ENCODE measurements at regions not wholly inside any gene's neighbourhood (a gene's known extent, or its start where the extent isn't known, plus 50 kb on each side); places are given as distances from the start of the nearest gene placed in this dataset.
"Not testable (repeated sequence)": the region's sequence is repeated elsewhere in the genome, so short reads cannot be mapped to it uniquely, and the experiment has no call there.

DNA sequence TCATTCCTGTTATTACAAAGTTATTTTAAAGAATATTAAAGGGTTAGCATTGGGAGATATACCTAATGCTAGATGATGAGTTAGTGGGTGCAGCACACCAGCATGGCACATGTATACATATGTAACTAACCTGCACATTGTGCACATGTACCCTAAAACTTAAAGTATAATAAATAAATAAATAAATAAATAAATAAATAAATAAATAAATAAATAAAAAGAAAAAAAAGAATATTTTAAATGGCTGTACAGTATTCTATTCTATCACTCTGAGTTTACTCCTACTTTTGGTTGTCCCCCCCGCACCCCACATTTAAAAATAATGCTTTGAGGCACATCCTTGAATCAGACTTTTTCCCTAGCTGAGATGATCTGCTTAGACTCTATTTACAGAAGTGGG lies 218.6 kb downstream of the MSX2 start:
- DNase-seq; POLR2A ChIA-PET; H3K9me3 Mint-ChIP-seq; CTCF ChIA-PET; intact Hi-C loops (cut with micrococcal nuclease); H3K4me3 Mint-ChIP-seq; H3K27ac Mint-ChIP-seq; H3K4me1 Mint-ChIP-seq (ENCODE audit: low read depth); H3K36me3 Mint-ChIP-seq: not testable (repeated sequence)
- H3K27me3 Mint-ChIP-seq: peaks cover 13% of the 10 kb centered on the region

DNA sequence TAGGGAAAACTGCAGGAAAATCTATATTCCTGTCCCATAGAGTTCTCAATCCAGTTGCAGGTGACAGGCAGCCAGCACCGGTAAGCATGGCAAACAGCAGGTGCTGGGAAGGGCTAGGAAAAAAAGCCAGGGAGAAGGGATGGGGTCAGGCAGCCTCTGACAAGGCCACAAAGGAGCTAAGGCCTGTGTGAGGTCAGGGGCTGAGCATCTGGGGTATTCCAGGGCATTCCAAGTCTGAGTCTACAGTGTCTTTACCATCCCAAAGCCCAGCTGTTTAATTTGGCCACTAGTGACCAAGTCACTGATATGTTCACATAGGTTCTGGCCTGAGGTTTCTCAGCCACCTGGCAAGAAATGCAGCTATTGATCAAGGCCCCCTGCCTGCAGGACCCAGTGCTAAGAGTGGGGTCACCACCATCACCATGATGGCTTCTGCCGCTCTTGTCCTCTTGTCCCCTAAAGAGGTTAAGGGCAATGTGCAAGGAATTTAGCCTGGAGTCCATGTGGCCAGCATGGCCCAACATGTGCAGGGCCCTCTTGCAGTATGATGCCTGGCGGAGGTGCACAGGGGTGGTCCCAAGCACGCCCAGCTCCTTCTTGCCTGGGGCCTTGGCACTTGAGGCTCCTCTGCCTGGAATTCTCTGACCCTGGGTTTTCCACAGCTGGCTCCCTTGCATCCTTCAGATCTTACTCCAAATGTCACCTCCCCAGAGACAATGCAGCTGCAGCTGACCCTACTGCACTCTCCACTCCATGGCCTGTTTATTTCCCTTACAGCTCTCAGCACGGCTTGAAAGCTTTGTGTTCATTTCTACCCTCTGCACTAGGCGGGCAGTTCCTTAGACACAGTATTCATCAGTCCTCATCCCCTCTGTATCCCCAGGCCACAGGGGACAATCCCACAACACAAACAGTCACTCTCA lies 213.1 kb downstream of the MSX2 start:
- H3K36me3 Mint-ChIP-seq: no peaks in the 10 kb centered on the region
- H3K4me3 Mint-ChIP-seq: no peak overlapping the region
- H3K27me3 Mint-ChIP-seq: peaks cover 22% of the 10 kb centered on the region
- no peaks in the 10 kb centered on the region for H3K4me1 Mint-ChIP-seq (ENCODE audit: low read depth)
- peaks cover 2% of the 10 kb centered on the region for H3K9me3 Mint-ChIP-seq
- DNase-seq: no peak
- H3K27ac Mint-ChIP-seq: no peak overlapping the region
- ChIA-PET CTCF (interaction anchor here (1.3 to 3.9 kb wide), 5 partner anchors 8 to 518 kb away, joined by 3 to 21 read pairs (median 6); no protein-coding TSS in a partner anchor), POLR2A (no interaction called here)
- intact Hi-C loops (cut with micrococcal nuclease): loop anchor here (2.0 kb wide), 2 partner anchors 27 to 519 kb away; no protein-coding TSS in a partner anchor

DNA sequence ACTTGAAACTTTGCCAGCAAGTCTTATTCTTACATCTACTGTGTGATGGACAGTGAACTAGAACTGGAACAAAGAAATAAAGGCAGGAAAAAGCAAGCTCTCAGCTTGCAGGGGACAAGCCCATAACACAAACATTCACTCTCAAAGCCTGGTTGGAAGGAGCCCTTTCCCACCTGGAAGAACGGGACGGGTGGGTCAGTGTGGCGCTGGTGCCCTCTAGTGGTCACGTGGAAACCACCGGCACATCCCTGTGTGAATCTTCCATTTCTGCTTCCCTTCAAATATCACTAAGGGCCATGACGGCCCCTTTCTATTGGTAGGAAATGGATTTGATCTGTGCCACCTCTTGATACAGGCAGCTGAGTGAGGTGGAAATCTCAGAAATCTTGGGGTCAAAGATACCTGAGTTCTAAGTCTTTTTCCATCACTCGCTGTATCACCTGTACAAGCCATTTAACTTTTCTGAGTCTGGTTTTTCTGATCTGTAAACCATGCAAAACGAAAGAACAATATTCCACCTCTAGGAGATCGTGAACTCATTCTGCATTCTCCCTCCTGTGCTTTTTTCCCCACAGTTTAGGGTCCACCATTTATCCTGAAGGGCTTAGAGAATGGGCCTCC lies 211.6 kb downstream of the MSX2 start:
- H3K36me3 Mint-ChIP-seq: no peaks in the 10 kb centered on the region
- peaks cover 25% of the 10 kb centered on the region for H3K27me3 Mint-ChIP-seq
- intact Hi-C loops (cut with micrococcal nuclease): loop anchor here (2.0 kb wide), 2 partner anchors 25 to 517 kb away; no protein-coding TSS in a partner anchor
- DNase-seq: peak; percentile 51
- ChIA-PET POLR2A (no interaction called here), CTCF (interaction anchor here (1.0 to 3.9 kb wide), 6 partner anchors 10 to 516 kb away, joined by 3 to 21 read pairs (median 6); no protein-coding TSS in a partner anchor)
- no peak overlapping the region for H3K4me3 Mint-ChIP-seq
- H3K9me3 Mint-ChIP-seq: peaks cover 2% of the 10 kb centered on the region
- H3K4me1 Mint-ChIP-seq (ENCODE audit: low read depth): no peaks in the 10 kb centered on the region
- H3K27ac Mint-ChIP-seq: no peak overlapping the region

DNA sequence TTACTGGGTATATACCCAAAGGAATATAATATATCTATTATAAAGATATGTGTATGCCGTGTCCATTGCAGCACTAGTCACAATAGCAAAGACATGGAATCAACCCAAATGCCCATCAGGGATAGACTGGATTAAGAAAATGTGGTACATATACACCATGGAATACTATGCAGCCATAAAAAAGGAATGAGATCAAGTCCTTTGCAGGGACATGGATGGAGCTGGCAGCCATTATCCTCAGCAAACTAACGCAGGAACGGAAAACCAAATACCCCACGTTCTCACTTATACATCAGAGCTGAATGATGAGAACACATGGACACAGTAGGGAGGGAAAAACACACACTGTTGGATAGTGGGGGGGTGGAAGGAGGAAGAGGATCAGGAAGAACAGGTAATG lies 206.7 kb downstream of the MSX2 start:
- H3K27ac Mint-ChIP-seq; CTCF ChIA-PET; H3K27me3 Mint-ChIP-seq; H3K36me3 Mint-ChIP-seq; H3K4me3 Mint-ChIP-seq; H3K9me3 Mint-ChIP-seq; intact Hi-C loops (cut with micrococcal nuclease); H3K4me1 Mint-ChIP-seq (ENCODE audit: low read depth); DNase-seq; POLR2A ChIA-PET: not testable (repeated sequence)

DNA sequence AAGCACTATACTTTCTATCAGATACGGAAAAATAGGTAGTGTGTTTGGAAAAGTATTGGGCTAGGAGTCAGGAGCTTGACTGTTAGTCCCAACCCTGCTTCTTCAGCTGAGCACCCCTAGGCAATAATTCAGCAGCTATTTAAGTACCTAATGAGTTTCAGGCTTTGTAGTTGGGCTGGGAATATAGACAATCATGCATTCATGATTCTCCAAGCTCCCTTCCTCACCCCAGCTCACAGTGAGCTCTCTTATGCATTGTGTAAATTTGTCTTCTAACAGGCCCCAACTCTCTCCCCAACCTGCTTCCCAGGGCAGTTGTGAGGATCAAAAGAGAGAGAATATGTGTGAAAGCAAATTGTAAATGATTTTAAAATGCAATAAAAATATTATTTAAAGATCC lies 201.2 kb downstream of the MSX2 start:
- no peak overlapping the region for H3K27ac Mint-ChIP-seq

DNA sequence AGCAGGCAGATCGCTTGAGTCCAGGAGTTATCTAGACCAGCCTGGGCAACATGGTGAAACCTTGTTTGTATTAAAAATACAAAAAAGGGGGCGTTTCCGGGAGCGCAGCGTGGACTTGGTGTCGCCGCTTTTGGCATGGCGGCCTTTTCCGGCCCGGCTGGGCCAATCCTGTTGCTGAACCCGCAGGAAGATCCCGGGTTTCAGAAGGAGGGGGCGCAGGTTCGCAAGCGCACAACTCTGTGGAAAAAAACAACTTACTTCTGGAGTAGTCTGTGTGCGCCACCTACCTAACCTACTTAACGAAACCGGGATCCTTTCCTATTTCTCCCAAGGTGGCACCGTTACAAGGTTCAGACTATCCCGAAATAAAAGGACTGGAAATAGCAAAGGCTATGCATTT lies 198.6 kb downstream of the MSX2 start:
- H3K36me3 Mint-ChIP-seq: no peaks in the 10 kb centered on the region
- no peaks in the 10 kb centered on the region for H3K27me3 Mint-ChIP-seq
- POLR2A ChIA-PET: no interaction called here
- H3K27ac Mint-ChIP-seq: no peak overlapping the region
- DNase-seq: no peak
- H3K4me1 Mint-ChIP-seq (ENCODE audit: low read depth): peaks cover 3% of the 10 kb centered on the region
- H3K9me3 Mint-ChIP-seq: no peaks in the 10 kb centered on the region
- intact Hi-C loops (cut with micrococcal nuclease): no loop called here
- H3K4me3 Mint-ChIP-seq: no peak overlapping the region
- CTCF ChIA-PET: no interaction called here

More for the DNA sequence above, 201.2 kb downstream of the MSX2 start:
- Mint-ChIP-seq H3K27me3 (no peaks in the 10 kb centered on the region), H3K9me3 (no peaks in the 10 kb centered on the region), H3K4me1 (ENCODE audit: low read depth) (peaks cover 3% of the 10 kb centered on the region), H3K36me3 (no peaks in the 10 kb centered on the region), H3K4me3 (no peak overlapping the region)
- ChIA-PET CTCF (no interaction called here), POLR2A (interaction anchor here (1.0 kb wide), 1 partner anchor 13 kb away, joined by 6 read pairs; no protein-coding TSS in a partner anchor)
- no peak for DNase-seq
- intact Hi-C loops (cut with micrococcal nuclease): no loop called here

DNA sequence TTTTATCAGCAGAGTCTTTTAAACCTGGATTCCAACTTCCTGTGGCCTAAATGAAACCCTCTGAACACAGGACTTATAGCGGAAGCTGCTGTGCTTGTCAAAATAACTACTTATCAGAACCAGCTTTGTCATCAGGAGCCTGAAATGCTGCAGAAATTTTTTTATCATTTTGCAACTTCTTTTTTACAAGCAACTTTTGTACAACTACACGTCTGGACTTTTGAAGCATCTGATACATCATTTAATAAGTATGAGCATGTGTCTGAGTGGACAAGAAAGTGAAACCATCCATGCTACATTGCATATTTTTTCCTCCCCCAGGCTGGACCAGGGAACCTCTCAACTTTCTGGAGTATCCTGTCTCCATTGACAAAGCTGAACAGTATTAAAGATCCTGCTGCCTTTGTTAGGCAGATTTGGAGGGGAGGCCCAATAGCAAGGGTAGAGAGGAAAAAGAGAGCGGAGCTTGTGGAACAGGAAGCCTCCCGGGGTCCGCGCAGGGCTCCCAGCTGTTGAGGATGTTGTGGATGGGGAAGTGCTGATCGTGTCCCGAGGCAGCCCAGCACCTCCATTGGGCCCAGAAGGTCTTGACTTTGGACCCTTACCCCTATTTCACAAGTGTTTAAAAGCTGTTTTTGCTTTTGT lies 196.6 kb downstream of the MSX2 start:
- Mint-ChIP-seq H3K36me3 (no peaks in the 10 kb centered on the region), H3K27me3 (no peaks in the 10 kb centered on the region), H3K4me1 (ENCODE audit: low read depth) (peaks cover 3% of the 10 kb centered on the region), H3K4me3 (no peak overlapping the region), H3K9me3 (no peaks in the 10 kb centered on the region), H3K27ac (no peak overlapping the region)
- ChIA-PET POLR2A (no interaction called here), CTCF (interaction anchor here (1.4 kb wide), 1 partner anchor 11 kb away, joined by 3 read pairs; no protein-coding TSS in a partner anchor)
- intact Hi-C loops (cut with micrococcal nuclease): no loop called here
- DNase-seq: no peak

DNA sequence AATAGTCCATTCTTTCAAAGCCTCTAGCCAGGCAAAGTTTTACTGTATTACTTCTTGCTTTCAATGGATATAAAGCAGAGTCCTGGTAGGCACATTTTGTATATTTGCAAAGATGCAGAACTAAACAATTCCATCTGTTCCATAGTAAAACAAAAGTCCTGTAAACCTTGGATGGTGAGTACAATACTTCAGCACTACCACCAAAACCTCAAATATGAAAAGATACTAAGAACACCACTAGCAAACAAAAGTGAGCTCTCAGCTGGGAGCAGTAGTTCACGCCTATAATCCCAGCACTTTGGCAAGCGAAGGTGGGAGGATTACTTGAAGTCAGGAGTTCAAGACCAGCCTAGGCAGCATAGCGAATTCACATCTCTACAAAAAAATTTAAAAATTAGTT lies 195.0 kb downstream of the MSX2 start:
- Mint-ChIP-seq H3K4me1 (ENCODE audit: low read depth) (peaks cover 3% of the 10 kb centered on the region), H3K4me3 (no peak overlapping the region), H3K9me3 (no peaks in the 10 kb centered on the region), H3K27ac (no peak overlapping the region), H3K36me3 (no peaks in the 10 kb centered on the region), H3K27me3 (peaks cover under 1% of the 10 kb centered on the region)
- no peak for DNase-seq
- ChIA-PET CTCF (interaction anchor here (1.4 kb wide), 1 partner anchor 9 kb away, joined by 3 read pairs; no protein-coding TSS in a partner anchor), POLR2A (no interaction called here)
- intact Hi-C loops (cut with micrococcal nuclease): no loop called here

DNA sequence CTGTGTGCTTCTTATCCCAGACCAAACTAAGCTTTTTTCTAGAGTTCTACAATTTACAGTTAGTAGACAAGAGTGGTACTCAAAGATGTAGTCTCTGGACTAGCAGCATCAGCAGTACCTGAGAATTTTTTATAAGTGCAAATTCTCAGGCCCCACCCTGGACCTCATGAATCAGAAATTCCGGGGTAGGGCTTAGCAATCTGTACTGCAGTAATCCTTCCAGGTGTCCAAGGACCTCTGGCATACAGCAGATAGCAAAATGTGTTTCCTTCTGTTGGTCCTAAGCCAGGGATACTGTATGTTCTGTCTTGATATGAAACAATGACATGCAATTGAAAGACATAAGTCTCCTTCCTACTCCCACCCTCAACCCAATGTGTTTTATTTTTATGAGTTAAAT lies 194.3 kb downstream of the MSX2 start:
- ChIA-PET CTCF (no interaction called here), POLR2A (no interaction called here)
- no peaks in the 10 kb centered on the region for H3K36me3 Mint-ChIP-seq
- H3K27ac Mint-ChIP-seq: no peak overlapping the region
- intact Hi-C loops (cut with micrococcal nuclease): no loop called here
- peaks cover 2% of the 10 kb centered on the region for H3K27me3 Mint-ChIP-seq
- H3K4me3 Mint-ChIP-seq: no peak overlapping the region
- peaks cover 3% of the 10 kb centered on the region for H3K4me1 Mint-ChIP-seq (ENCODE audit: low read depth)
- DNase-seq: no peak
- H3K9me3 Mint-ChIP-seq: no peaks in the 10 kb centered on the region

DNA sequence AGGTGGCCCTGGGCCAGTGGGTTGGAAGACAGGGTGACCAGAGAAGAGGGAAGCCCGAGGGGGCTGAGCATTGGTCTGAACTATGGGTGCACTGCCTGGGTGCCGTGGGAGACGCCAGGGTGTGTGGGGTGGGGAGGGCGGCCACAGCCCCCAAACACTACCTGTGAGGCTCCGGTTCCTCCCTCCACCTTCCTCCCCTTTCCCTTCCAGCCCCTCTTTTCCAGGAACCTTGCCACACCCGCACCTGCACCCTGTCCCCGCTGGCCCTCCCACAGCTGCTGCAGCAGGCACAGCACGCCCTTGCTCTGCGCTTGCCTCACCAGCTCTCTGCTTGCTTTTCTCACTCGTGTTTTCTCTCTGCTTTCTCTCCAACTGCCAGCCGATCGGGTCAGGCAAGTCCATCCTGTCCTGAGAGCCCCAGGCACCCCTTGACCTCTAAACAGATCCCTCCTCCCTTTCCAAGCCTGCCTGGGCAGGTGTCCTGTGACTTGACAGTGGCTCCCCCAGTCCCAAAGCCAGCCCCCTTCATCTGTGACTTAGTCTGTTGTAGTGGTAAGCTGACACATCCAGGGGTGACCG lies 193.7 kb downstream of the MSX2 start:
- Mint-ChIP-seq H3K4me1 (ENCODE audit: low read depth) (peaks cover 3% of the 10 kb centered on the region), H3K27me3 (peaks cover 2% of the 10 kb centered on the region), H3K27ac (no peak overlapping the region), H3K9me3 (no peaks in the 10 kb centered on the region), H3K36me3 (no peaks in the 10 kb centered on the region), H3K4me3 (no peak overlapping the region)
- POLR2A ChIA-PET: no interaction called here
- CTCF ChIA-PET: no interaction called here
- DNase-seq: no peak
- intact Hi-C loops (cut with micrococcal nuclease): no loop called here

DNA sequence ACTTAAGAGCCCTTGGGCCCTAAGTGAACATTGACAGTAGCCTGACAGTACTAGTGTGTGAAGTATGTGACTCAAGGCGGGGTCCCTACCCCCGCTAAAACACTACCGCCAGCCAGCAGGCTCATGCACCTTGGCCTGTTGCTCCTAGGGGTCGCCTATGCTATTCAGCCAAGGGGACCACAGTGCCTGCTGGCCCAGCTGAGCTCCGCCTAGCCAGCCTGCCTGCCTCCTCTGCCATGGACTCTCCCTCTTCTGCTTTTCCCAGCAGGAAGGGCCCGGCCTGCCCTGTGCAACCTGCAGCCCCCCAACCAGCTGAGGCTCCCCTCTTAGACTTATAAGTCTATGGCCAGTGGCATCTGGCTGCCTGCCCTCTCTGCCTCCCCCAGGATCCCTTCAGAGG lies 193.1 kb downstream of the MSX2 start:
- H3K27ac Mint-ChIP-seq; H3K36me3 Mint-ChIP-seq; POLR2A ChIA-PET; H3K9me3 Mint-ChIP-seq; CTCF ChIA-PET; DNase-seq; intact Hi-C loops (cut with micrococcal nuclease); H3K4me3 Mint-ChIP-seq; H3K27me3 Mint-ChIP-seq; H3K4me1 Mint-ChIP-seq (ENCODE audit: low read depth): not testable (repeated sequence)

DNA sequence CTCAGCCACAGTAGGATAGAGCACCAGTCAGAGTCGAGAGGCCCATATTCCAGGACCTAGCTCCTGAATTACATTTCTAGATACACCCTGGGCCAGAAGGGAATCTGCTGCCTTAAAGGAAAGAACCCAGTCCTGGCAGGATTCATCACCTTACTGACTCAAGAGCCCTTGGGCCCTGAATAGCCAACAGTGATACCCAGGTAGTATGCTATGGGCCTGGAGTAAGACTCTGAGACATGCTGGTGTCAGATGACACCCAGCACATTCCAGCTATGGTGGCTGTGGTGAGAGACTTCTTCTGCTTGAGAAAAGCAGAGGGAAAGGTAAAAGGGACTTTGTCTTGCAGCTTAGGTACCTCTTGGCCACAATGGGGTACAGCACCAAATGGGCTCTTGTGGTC lies 192.5 kb downstream of the MSX2 start:
- H3K36me3 Mint-ChIP-seq; H3K4me3 Mint-ChIP-seq; DNase-seq; CTCF ChIA-PET; H3K27ac Mint-ChIP-seq; H3K9me3 Mint-ChIP-seq; intact Hi-C loops (cut with micrococcal nuclease); H3K4me1 Mint-ChIP-seq (ENCODE audit: low read depth); POLR2A ChIA-PET; H3K27me3 Mint-ChIP-seq: not testable (repeated sequence)

Measured in activated CD4-positive, alpha-beta memory T cell treated with anti-CD3 and anti-CD28 coated beads for 36 hours (primary cell).